OCI-LY3 (cell line): ENCODE measurements at regions not wholly inside any gene's neighbourhood (a gene's known extent, or its start where the extent isn't known, plus 50 kb on each side); places are given as distances from the start of the nearest gene placed in this dataset.

Source experiments
- CTCF ChIP-seq: fragments of 200-600, 300-600 bp; sonication (generic); IDR thresholded peaks from 2 replicates; pipeline ENCODE4 v1.5.1; 2014; ENCODE audit warnings: antibody characterized with exemption, low read length, low read depth
- EZH2phosphoT487 ChIP-seq: fragments of 200-600 bp; shearing (Covaris generic); IDR thresholded peaks from 2 replicates; pipeline ENCODE4 v1.6.1; 2018; ENCODE audit warnings: antibody characterized with exemption, mixed run types, low read depth

- no peak for TF ChIP-seq CTCF
- no peak for TF ChIP-seq EZH2phosphoT487
Observed at GRCh38 chr6:139931747-139932146, 557.3 kb upstream of the CITED2 start.
